ENCODE measurements at regions not wholly inside any gene's neighbourhood (a gene's known extent, or its start where the extent isn't known, plus 50 kb on each side); places are given as distances from the start of the nearest gene placed in this dataset.

- Histone ChIP-seq H3K4me1 (ENCODE audit: control insufficient read depth in 4 of 4, insufficient read depth in 4 of 4, low read length in 3 of 4) (no peaks in the 10 kb centered on the region), H3K9ac (ENCODE audit: low read depth in 1 of 2, low read length in 2 of 2) (no peak overlapping the region), H3K4me3 (ENCODE audit: low read depth in 1 of 3, low read length in 3 of 3) (no peak overlapping the region), H3K36me3 (ENCODE audit: control insufficient read depth in 4 of 4, insufficient read depth in 3 of 4, low read depth in 1 of 4, low read length in 3 of 4) (no peaks in the 10 kb centered on the region), H3K9me3 (ENCODE audit: control insufficient read depth in 4 of 4, low read length in 3 of 4) (peaks cover 0 to 10% (median under 1%) of the 10 kb centered on the region in 4 donors), H3K27ac (ENCODE audit: low read depth in 1 of 2, low read length in 2 of 2) (no peak overlapping the region), H3K27me3 (ENCODE audit: control insufficient read depth in 4 of 4, insufficient read depth in 4 of 4, low read length in 3 of 4) (no peaks in the 10 kb centered on the region)
- DNase-seq (ENCODE audit: low spot score) = no peak
- 60% methylated on average over 2 of the region's 2 CpGs for WGBS
- TF ChIP-seq MAX (IDR thresholded peaks at IDR 0.05) (no peak), NR2F2 (IDR thresholded peaks at IDR 0.05) (no peak), SP1 (IDR thresholded peaks at IDR 0.05) (no peak), HNF4A (conservative IDR thresholded peaks at IDR 0.05) (no peak), ZBTB33 (IDR thresholded peaks at IDR 0.05) (no peak), HNF4G (IDR thresholded peaks at IDR 0.05) (no peak), YY1 (IDR thresholded peaks at IDR 0.05) (no peak), CTCF (IDR thresholded peaks at IDR 0.05; ENCODE audit: low read depth, low read length, missing input control) (no peak), FOXA1 (IDR thresholded peaks at IDR 0.05) (no peak), RXRA (IDR thresholded peaks at IDR 0.05) (no peak), GABPA (IDR thresholded peaks at IDR 0.05 in 1 of 2, conservative IDR thresholded peaks at IDR 0.05 in 1 of 2) (no peak), TAF1 (conservative IDR thresholded peaks at IDR 0.05) (no peak), REST (IDR thresholded peaks at IDR 0.05) (no peak), JUND (IDR thresholded peaks at IDR 0.05) (no peak), FOXA2 (IDR thresholded peaks at IDR 0.05) (no peak), ATF3 (IDR thresholded peaks at IDR 0.05) (no peak), EGR1 (IDR thresholded peaks at IDR 0.05; ENCODE audit: low read depth in 2 of 2) (no peak), RAD21 (IDR thresholded peaks at IDR 0.05) (no peak)
Observed at GRCh38 chr3:178930116-178930515, 141.5 kb downstream of the ZMAT3 start.

Data from liver (tissue), 8 donors.